H9 (cell line): ENCODE measurements at regions not wholly inside any gene's neighbourhood (a gene's known extent, or its start where the extent isn't known, plus 50 kb on each side); places are given as distances from the start of the nearest gene placed in this dataset.

ENCODE experiments used
- DNase-seq: peaks from one replicate; pipeline ENCODE4 v3.0.0-alpha.2; 2017
- H2AFZ ChIP-seq: one replicate; pipeline ENCODE4 v1.6.1; 2013; ENCODE audit warnings: mild to moderate bottlenecking, low read length, control low read depth, moderate library complexity
- H2AK5ac ChIP-seq: 2 replicates; pipeline ENCODE4 v1.6.1; 2013; ENCODE audit warnings: low read length, control low read depth, mixed read lengths; ENCODE audit not compliant: insufficient read length
- H2BK120ac ChIP-seq: one replicate; pipeline ENCODE4 v1.6.1; 2013; ENCODE audit warnings: low read depth, mild to moderate bottlenecking, low read length, control low read depth, inconsistent platforms; ENCODE audit not compliant: poor library complexity, severe bottlenecking
- H2BK12ac ChIP-seq: 2 replicates; pipeline ENCODE4 v1.6.1; 2013; ENCODE audit warnings: low read length, control low read depth, mixed read lengths, low read depth; ENCODE audit not compliant: insufficient read length
- H2BK15ac ChIP-seq: 2 replicates; pipeline ENCODE4 v1.6.1; 2013; ENCODE audit warnings: low read depth, low read length, control low read depth
- H2BK20ac ChIP-seq: one replicate; pipeline ENCODE4 v1.6.1; 2013; ENCODE audit warnings: low read depth, mild to moderate bottlenecking, low read length, control low read depth, inconsistent platforms; ENCODE audit not compliant: poor library complexity, severe bottlenecking
- H2BK5ac ChIP-seq: 2 replicates; pipeline ENCODE4 v1.6.1; 2013; ENCODE audit warnings: low read length, control low read depth, mixed read lengths; ENCODE audit not compliant: insufficient read length
- H3K14ac ChIP-seq: 2 replicates; pipeline ENCODE4 v1.6.1; 2013; ENCODE audit warnings: low read length, control low read depth; ENCODE audit not compliant: insufficient read depth
- H3K18ac ChIP-seq: 2 replicates; pipeline ENCODE4 v1.6.1; 2013; ENCODE audit warnings: low read depth, mild to moderate bottlenecking, mixed read lengths, low read length, control low read depth; ENCODE audit not compliant: insufficient read length
- H3K23ac ChIP-seq: 2 replicates; pipeline ENCODE4 v1.6.1; 2013; ENCODE audit warnings: low read length, control low read depth, mixed read lengths, low read depth; ENCODE audit not compliant: insufficient read length
- H3K23me2 ChIP-seq: 2 replicates; pipeline ENCODE4 v1.6.1; 2013; ENCODE audit warnings: low read depth, mild to moderate bottlenecking, mixed read lengths, low read length, control low read depth; ENCODE audit not compliant: insufficient read length, poor library complexity, severe bottlenecking
- H3K27ac ChIP-seq: 2 replicates; pipeline ENCODE4 v1.5.1; 2013; ENCODE audit warnings: low read length, control low read depth, mixed read lengths, low read depth; ENCODE audit not compliant: insufficient read length
- H3K27me3 ChIP-seq: 2 replicates; pipeline ENCODE4 v1.6.1; 2013; ENCODE audit warnings: low read length, control low read depth, inconsistent platforms; ENCODE audit not compliant: insufficient read depth
- H3K4ac ChIP-seq: 2 replicates; pipeline ENCODE4 v1.6.1; 2013; ENCODE audit warnings: low read depth, mild to moderate bottlenecking, control low read depth, inconsistent platforms, low read length, moderate library complexity
- H3K4me1 ChIP-seq: 2 replicates; pipeline ENCODE4 v1.6.1; 2013; ENCODE audit warnings: low read length, control low read depth, inconsistent platforms; ENCODE audit not compliant: insufficient read depth
- H3K4me2 ChIP-seq: 2 replicates; pipeline ENCODE4 v1.6.1; 2013; ENCODE audit warnings: low read length, control low read depth, mixed read lengths; ENCODE audit not compliant: insufficient read length, insufficient read depth
- H3K56ac ChIP-seq: 2 replicates; pipeline ENCODE4 v1.6.1; 2013; ENCODE audit warnings: low read depth, mild to moderate bottlenecking, mixed read lengths, low read length, control low read depth; ENCODE audit not compliant: insufficient read length
- H3K79me1 ChIP-seq: 2 replicates; pipeline ENCODE4 v1.6.1; 2013; ENCODE audit warnings: low read depth, mild to moderate bottlenecking, moderate library complexity, low read length, control low read depth, inconsistent platforms; ENCODE audit not compliant: insufficient read depth, poor library complexity, severe bottlenecking
- H3K79me2 ChIP-seq: 2 replicates; pipeline ENCODE4 v1.6.1; 2013; ENCODE audit warnings: low read length, control low read depth, inconsistent platforms; ENCODE audit not compliant: insufficient read depth
- H3K9ac ChIP-seq: 2 replicates; pipeline ENCODE4 v1.6.1; 2013; ENCODE audit warnings: low read length, control low read depth, mixed read lengths; ENCODE audit not compliant: insufficient read length; ENCODE audit errors: extremely low read depth
- H3K9me3 ChIP-seq: one replicate; pipeline ENCODE4 v1.6.1; 2013; ENCODE audit warnings: low read depth, low read length, inconsistent platforms; ENCODE audit not compliant: control insufficient read depth
- H3T11ph ChIP-seq: one replicate; pipeline ENCODE4 v1.6.1; 2013; ENCODE audit warnings: mild to moderate bottlenecking, low read length, control low read depth, inconsistent platforms
- H4K20me1 ChIP-seq: one replicate; pipeline ENCODE4 v1.6.1; 2013; ENCODE audit not compliant: control insufficient read depth, insufficient read length, insufficient read depth
- H4K5ac ChIP-seq: 2 replicates; pipeline ENCODE4 v1.6.1; 2013; ENCODE audit warnings: low read depth, mild to moderate bottlenecking, mixed read lengths, low read length, control low read depth; ENCODE audit not compliant: insufficient read length
- H4K8ac ChIP-seq: replicated peaks from 2 replicates; pipeline ENCODE4 v1.6.1; 2013; ENCODE audit warnings: low read length, control low read depth, mixed read lengths, low read depth; ENCODE audit not compliant: insufficient read length
- H4K91ac ChIP-seq: 2 replicates; pipeline ENCODE4 v1.6.1; 2013; ENCODE audit warnings: low read depth, mild to moderate bottlenecking, moderate library complexity, mixed read lengths, low read length, control low read depth; ENCODE audit not compliant: insufficient read length
- H3K27ac Mint-ChIP-seq, 3 experiments: 2 replicates in 2 of 3; 3 replicates in 1 of 3; pipeline ENCODE4 v1.8.0; 2020 to 2021; ENCODE audit warnings: mixed read lengths in 3 of 3, mild to moderate bottlenecking in 1 of 3, moderate library complexity in 1 of 3
- H3K27me3 Mint-ChIP-seq: 2 replicates; pipeline ENCODE4 v1.8.0; 2021; ENCODE audit warnings: low read depth, mild to moderate bottlenecking, moderate library complexity, mixed read lengths
- H3K36me3 Mint-ChIP-seq, 3 experiments: 2 replicates in 2 of 3; 3 replicates in 1 of 3; pipeline ENCODE4 v1.8.0; 2020 to 2021; ENCODE audit warnings: low read depth in 3 of 3, mixed read lengths in 3 of 3; ENCODE audit not compliant: insufficient read depth in 1 of 3
- H3K4me1 Mint-ChIP-seq, 2 experiments: 2 replicates each; pipeline ENCODE4 v1.8.0; 2020; ENCODE audit warnings: mixed read lengths in 2 of 2
- H3K4me3 Mint-ChIP-seq, 2 experiments: 2 replicates in 1 of 2; 3 replicates in 1 of 2; pipeline ENCODE4 v1.8.0; 2020 to 2021; ENCODE audit warnings: mild to moderate bottlenecking in 2 of 2, mixed read lengths in 2 of 2, moderate library complexity in 1 of 2
- H3K9me3 Mint-ChIP-seq, 2 experiments: 2 replicates in 1 of 2; 3 replicates in 1 of 2; pipeline ENCODE4 v1.8.0; 2020; ENCODE audit warnings: mild to moderate bottlenecking in 2 of 2, mixed read lengths in 2 of 2, moderate library complexity in 1 of 2
- CTCF ChIP-seq: fragments of 200-600 bp; sonication (generic); conservative IDR thresholded peaks from 3 replicates; pipeline ENCODE4 v1.8.0; 2021; ENCODE audit warnings: antibody characterized with exemption, mild to moderate bottlenecking
- WGBS: extraction: QIAGEN DNeasy Blood & Tissue Kit; methylation state at CpG from one replicate; pipeline ENCODE4 v1.1.7; 2013; ENCODE audit warnings: missing lambda C conversion rate, low lambda C conversion rate, mixed read lengths; ENCODE audit not compliant: insufficient read length; ENCODE audit errors: extremely low coverage; 5-methylcytosine and 5-hydroxymethylcytosine counted together

GRCh38 chr15:26298659-26299170 is 435.6 kb upstream of the ATP10A start:
- Histone ChIP-seq H3K23ac (no peak overlapping the region), H3K14ac (no peak overlapping the region), H4K8ac (no peak overlapping the region), H3K4ac (no peak overlapping the region), H3K79me2 (no peaks in the 10 kb centered on the region), H3K23me2 (no peaks in the 10 kb centered on the region), H4K91ac (no peak overlapping the region), H3K4me2 (no peak overlapping the region), H3K56ac (no peak overlapping the region), H2AFZ (no peak overlapping the region), H3T11ph (no peak overlapping the region), H2BK20ac (no peak overlapping the region), H2AK5ac (no peak overlapping the region), H3K9ac (no peak overlapping the region), H3K9me3 (no peaks in the 10 kb centered on the region), H3K79me1 (no peaks in the 10 kb centered on the region), H3K4me1 (peaks cover 3% of the 10 kb centered on the region; the same call in 1 of the 2 replicates), H4K5ac (no peak overlapping the region), H2BK5ac (no peak overlapping the region), H4K20me1 (no peaks in the 10 kb centered on the region), H3K27ac (no peak overlapping the region), H2BK15ac (no peak overlapping the region), H3K27me3 (no peaks in the 10 kb centered on the region), H2BK12ac (no peak overlapping the region), H2BK120ac (no peak overlapping the region), H3K18ac (no peak overlapping the region)
- Mint-ChIP-seq H3K36me3 (peaks cover 2 to 10% (median 2%) of the 10 kb centered on the region in 3 experiments; a peak in 4 of 7 replicates), H3K27ac (no peak overlapping the region), H3K4me3 (no peak overlapping the region), H3K4me1 (peaks cover 28% of the 10 kb centered on the region in 2 experiments), H3K27me3 (peaks cover 2% of the 10 kb centered on the region), H3K9me3 (peaks cover 7 to 9% of the 10 kb centered on the region in 2 experiments; a peak in 4 of 5 replicates)
- no CpG with 5 or more reads among the region's 10 CpGs for WGBS
- TF ChIP-seq CTCF, result no peak
- no peak for DNase-seq
